Activated CD4-positive, alpha-beta T cell treated with anti-CD3 and anti-CD28 coated beads, Interleukin-2, amount 10 ng/mL, durations not matched to agents 7 days and 5 days (primary cell): ENCODE measurements at regions not wholly inside any gene's neighbourhood (a gene's known extent, or its start where the extent isn't known, plus 50 kb on each side); places are given as distances from the start of the nearest gene placed in this dataset.

Experiments
- CTCF ChIA-PET: fragments of 350-600 bp; sonication (Branson Sonifier 250); formaldehyde crosslinking; loops from one replicate; lab custom pipeline; 2021; ENCODE audit warnings: antibody characterized with exemption; lab: Charles Lee
- POLR2A ChIA-PET: fragments of 350-600 bp; sonication (Branson Sonifier 250); formaldehyde crosslinking; loops from one replicate; lab custom pipeline; 2021; ENCODE audit warnings: antibody characterized with exemption; lab: Charles Lee
- DNase-seq: peaks from one replicate; pipeline ENCODE4 v3.0.0-alpha.2; 2020
- H3K27ac Mint-ChIP-seq: one replicate; pipeline ENCODE4 v1.8.0; 2021; ENCODE audit warnings: mild to moderate bottlenecking, moderate library complexity, mixed read lengths
- H3K27me3 Mint-ChIP-seq: one replicate; pipeline ENCODE4 v1.8.0; 2021; ENCODE audit warnings: mixed read lengths
- H3K36me3 Mint-ChIP-seq: one replicate; pipeline ENCODE4 v1.8.0; 2021; ENCODE audit warnings: low read depth, mixed read lengths
- H3K4me1 Mint-ChIP-seq: one replicate; pipeline ENCODE4 v1.8.0; 2021; ENCODE audit warnings: mixed read lengths
- H3K4me3 Mint-ChIP-seq: one replicate; pipeline ENCODE4 v1.8.0; 2021; ENCODE audit warnings: mild to moderate bottlenecking, moderate library complexity, mixed read lengths
- H3K9me3 Mint-ChIP-seq: one replicate; pipeline ENCODE4 v1.8.0; 2021; ENCODE audit warnings: mixed read lengths

DNA sequence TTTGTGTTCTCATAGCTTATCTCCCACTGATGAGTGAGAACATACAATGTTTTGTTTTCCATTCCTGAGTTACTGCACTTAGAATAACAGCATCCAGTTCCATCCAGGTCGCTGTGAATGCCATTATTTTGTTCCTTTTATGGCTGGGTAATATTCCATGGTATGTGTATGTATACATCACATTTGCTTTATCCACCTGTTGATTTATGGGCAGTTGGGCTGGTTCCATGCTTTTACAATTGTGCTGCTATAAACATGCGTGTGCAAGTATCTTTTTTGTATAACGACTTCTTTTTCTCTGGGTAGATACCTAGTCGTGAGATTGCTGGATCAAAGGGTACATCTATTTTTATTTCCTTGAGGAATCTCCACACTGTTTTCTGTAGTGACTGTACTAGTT, 74.8 kb downstream of the ZNF280B start:
- POLR2A ChIA-PET = no interaction called here

More for the DNA sequence above, 74.8 kb downstream of the ZNF280B start:
- H3K27me3 Mint-ChIP-seq = peaks cover 38% of the 10 kb centered on the region
- H3K27ac Mint-ChIP-seq = no peak overlapping the region
- DNase-seq = no peak
- H3K36me3 Mint-ChIP-seq = no peaks in the 10 kb centered on the region
- CTCF ChIA-PET = no interaction called here
- H3K9me3 Mint-ChIP-seq = no peaks in the 10 kb centered on the region
- H3K4me1 Mint-ChIP-seq = no peaks in the 10 kb centered on the region
- H3K4me3 Mint-ChIP-seq = no peak overlapping the region
